A673 (cell line): ENCODE measurements at regions not wholly inside any gene's neighbourhood (a gene's known extent, or its start where the extent isn't known, plus 50 kb on each side); places are given as distances from the start of the nearest gene placed in this dataset.

Experiments used
- CTCF ChIP-seq: fragments of 300-800, 200-600 bp; sonication (generic); conservative IDR thresholded peaks from 2 replicates; pipeline ENCODE4 v1.5.1; 2017; ENCODE audit warnings: low read depth, mild to moderate bottlenecking, antibody characterized with exemption, low read length, moderate library complexity, mixed read lengths
- EZH2 ChIP-seq: fragments of 200-600 bp; sonication (generic); IDR thresholded peaks from 2 replicates; pipeline ENCODE4 v1.6.1; 2017; ENCODE audit warnings: borderline replicate concordance, low read depth, mild to moderate bottlenecking, mixed read lengths, antibody characterized with exemption, low read length; ENCODE audit not compliant: poor library complexity, severe bottlenecking

- TF ChIP-seq CTCF, result no peak
- TF ChIP-seq EZH2, result no peak
Observed at GRCh38 chr4:128636906-128637305, 172.6 kb upstream of the JADE1 start.
